ENCODE measurements at regions not wholly inside any gene's neighbourhood (a gene's known extent, or its start where the extent isn't known, plus 50 kb on each side); places are given as distances from the start of the nearest gene placed in this dataset.

- no peak for TF ChIP-seq CTCF (IDR thresholded peaks at IDR 0.05)
- H3K36me3 ChIP-seq: no peaks in the 10 kb centered on the region
- no peak for DNase-seq
- no peaks in the 10 kb centered on the region for H3K27me3 ChIP-seq (ENCODE audit: low read depth)
- peaks cover 10% of the 10 kb centered on the region for H3K4me1 ChIP-seq
- H3K4me3 ChIP-seq: no peak overlapping the region
- no peak for ATAC-seq
- intact Hi-C loops (cut with DNase I): no loop called here
- H3K27ac ChIP-seq: no peak overlapping the region
- H3K9me3 ChIP-seq: no peaks in the 10 kb centered on the region
These were observed 419.1 kb downstream of the NR2F1-AS1 start for GRCh38 chr5:93161661-93162654.

DNA sequence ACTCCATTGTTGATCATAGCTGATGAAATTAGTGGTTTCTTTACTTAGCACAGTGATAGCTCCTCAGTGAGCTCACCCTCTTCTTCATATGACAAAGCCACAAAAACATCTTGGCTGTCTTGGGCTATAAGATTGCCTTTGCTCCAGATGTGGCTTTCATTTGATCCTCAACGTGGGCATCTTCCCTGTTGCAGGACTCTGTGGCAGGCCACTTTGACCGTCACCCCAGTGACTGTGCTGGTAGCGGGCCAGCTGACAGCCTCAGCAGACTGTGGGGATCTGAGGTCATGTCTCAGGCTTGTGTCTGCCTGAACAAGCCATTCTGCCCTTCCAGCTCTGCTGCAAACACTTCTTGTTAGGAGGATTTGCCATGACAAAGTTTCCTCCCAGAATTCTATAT lies 422.2 kb downstream of the NR2F1-AS1 start:
- Histone ChIP-seq H3K9me3 (no peaks in the 10 kb centered on the region), H3K4me1 (peaks cover 10% of the 10 kb centered on the region), H3K36me3 (no peaks in the 10 kb centered on the region), H3K4me3 (no peak overlapping the region), H3K27me3 (ENCODE audit: low read depth) (no peaks in the 10 kb centered on the region), H3K27ac (no peak overlapping the region)
- intact Hi-C loops (cut with DNase I): no loop called here
- DNase-seq (no peak), ATAC-seq (no peak)
- TF ChIP-seq CTCF (IDR thresholded peaks at IDR 0.05): no peak

DNA sequence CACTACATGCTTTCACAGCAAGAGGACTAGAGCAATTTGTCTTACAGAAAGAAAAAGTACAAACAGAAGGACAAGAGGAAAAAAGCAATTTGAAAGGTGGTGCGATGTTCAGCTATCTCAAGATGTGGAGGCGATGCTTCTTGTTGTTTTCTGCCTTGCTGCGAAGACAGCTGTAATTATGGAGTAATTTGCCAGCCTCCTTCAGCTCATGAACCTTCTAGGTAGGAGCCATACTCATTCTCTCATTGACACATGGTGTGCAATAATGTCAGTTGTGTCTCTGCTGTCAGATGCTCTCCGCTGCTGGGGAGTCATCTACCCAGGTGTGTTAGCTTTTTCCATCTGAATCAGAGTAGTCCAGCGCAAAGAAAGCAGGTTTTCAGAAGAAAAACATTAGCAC lies 424.5 kb downstream of the NR2F1-AS1 start:
- Histone ChIP-seq H3K27me3 (ENCODE audit: low read depth) (no peaks in the 10 kb centered on the region), H3K36me3 (no peaks in the 10 kb centered on the region), H3K9me3 (no peaks in the 10 kb centered on the region), H3K4me1 (no peaks in the 10 kb centered on the region), H3K27ac (no peak overlapping the region), H3K4me3 (no peak overlapping the region)
- intact Hi-C loops (cut with DNase I): no loop called here
- ATAC-seq (no peak), DNase-seq (no peak)
- TF ChIP-seq CTCF (IDR thresholded peaks at IDR 0.05): no peak

DNA sequence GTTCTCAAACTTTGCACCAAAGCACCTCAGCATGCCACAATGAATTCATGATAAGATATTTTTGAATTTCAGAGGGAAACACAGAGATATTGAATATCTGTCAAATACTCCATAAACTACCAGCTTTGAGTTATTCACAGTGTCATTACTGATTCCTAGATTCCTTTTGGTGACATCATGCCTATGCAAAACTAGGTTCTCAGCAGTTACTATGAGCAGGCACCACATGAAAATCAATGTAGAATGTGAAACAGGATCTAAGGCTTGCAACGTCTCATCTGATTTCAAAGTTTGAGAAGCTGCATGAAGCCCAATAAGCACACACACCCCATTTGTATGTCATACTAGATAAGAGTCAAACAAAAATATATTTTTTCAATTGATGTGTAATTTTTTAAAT lies 426.5 kb downstream of the NR2F1-AS1 start:
- no peaks in the 10 kb centered on the region for H3K36me3 ChIP-seq
- H3K27me3 ChIP-seq (ENCODE audit: low read depth): no peaks in the 10 kb centered on the region
- TF ChIP-seq CTCF (IDR thresholded peaks at IDR 0.05): no peak
- DNase-seq (no peak), ATAC-seq (no peak)
- H3K4me3 ChIP-seq: no peak overlapping the region
- intact Hi-C loops (cut with DNase I): no loop called here
- H3K4me1 ChIP-seq: no peaks in the 10 kb centered on the region
- no peak overlapping the region for H3K27ac ChIP-seq
- no peaks in the 10 kb centered on the region for H3K9me3 ChIP-seq

DNA sequence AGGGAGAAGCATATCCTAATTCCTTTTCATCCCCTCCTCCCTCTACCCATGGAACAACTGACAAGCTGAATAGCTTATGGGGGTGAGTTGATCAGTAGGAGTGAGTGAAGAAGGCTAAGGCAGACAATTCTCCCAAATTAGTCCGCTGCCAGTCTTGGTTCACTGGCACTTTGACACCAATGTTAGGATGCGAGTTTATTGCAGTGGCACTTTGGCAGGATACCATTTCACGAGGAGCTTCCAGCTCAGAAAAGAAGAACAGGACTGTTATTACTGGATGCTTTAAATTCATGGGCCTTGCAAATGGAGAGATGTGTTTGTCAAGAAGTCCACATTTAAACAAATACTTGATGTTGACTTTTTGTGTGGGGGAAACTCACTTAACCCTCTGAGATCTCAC lies 427.6 kb downstream of the NR2F1-AS1 start:
- no peaks in the 10 kb centered on the region for H3K27me3 ChIP-seq (ENCODE audit: low read depth)
- no peak for ATAC-seq
- no peaks in the 10 kb centered on the region for H3K4me1 ChIP-seq
- TF ChIP-seq CTCF (IDR thresholded peaks at IDR 0.05): no peak
- no peak for DNase-seq
- H3K4me3 ChIP-seq: no peak overlapping the region
- intact Hi-C loops (cut with DNase I): no loop called here
- H3K9me3 ChIP-seq: no peaks in the 10 kb centered on the region
- H3K27ac ChIP-seq: no peak overlapping the region
- H3K36me3 ChIP-seq: no peaks in the 10 kb centered on the region

All from lower lobe of right lung (tissue), 2 donors.